Nephron progenitor cell (in vitro differentiated cells): ENCODE measurements at regions not wholly inside any gene's neighbourhood (a gene's known extent, or its start where the extent isn't known, plus 50 kb on each side); places are given as distances from the start of the nearest gene placed in this dataset.

ENCODE experiments used
- DNase-seq: peaks from one replicate; pipeline ENCODE4 v3.0.0; 2021
- H3K27ac Mint-ChIP-seq: 2 replicates; pipeline ENCODE4 v1.8.0; 2021; ENCODE audit warnings: mild to moderate bottlenecking, moderate library complexity, mixed read lengths
- H3K27me3 Mint-ChIP-seq: 2 replicates; pipeline ENCODE4 v1.8.0; 2021; ENCODE audit warnings: mild to moderate bottlenecking, low read depth, mixed read lengths; ENCODE audit not compliant: poor library complexity
- H3K36me3 Mint-ChIP-seq: 2 replicates; pipeline ENCODE4 v1.8.0; 2021; ENCODE audit warnings: low read depth, mixed read lengths
- H3K4me1 Mint-ChIP-seq: 2 replicates; pipeline ENCODE4 v1.8.0; 2021; ENCODE audit warnings: mixed read lengths
- H3K4me3 Mint-ChIP-seq: 2 replicates; pipeline ENCODE4 v1.8.0; 2021; ENCODE audit warnings: mild to moderate bottlenecking, moderate library complexity, mixed read lengths
- H3K9me3 Mint-ChIP-seq: 2 replicates; pipeline ENCODE4 v1.8.0; 2021; ENCODE audit warnings: mild to moderate bottlenecking, moderate library complexity, mixed read lengths
- TF ChIP-seq, protein P1 (sequence below): fragments of 200-600 bp; sonication (generic); IDR thresholded peaks from 2 replicates; pipeline ENCODE4 v1.5.0; 2021; ENCODE audit warnings: antibody characterized with exemption

- Mint-ChIP-seq H3K36me3 (no peaks in the 10 kb centered on the region), H3K27me3 (no peaks in the 10 kb centered on the region), H3K4me3 (no peak overlapping the region), H3K9me3 (no peaks in the 10 kb centered on the region), H3K27ac (no peak overlapping the region), H3K4me1 (peaks cover 5% of the 10 kb centered on the region)
- TF ChIP-seq, protein P1, sequence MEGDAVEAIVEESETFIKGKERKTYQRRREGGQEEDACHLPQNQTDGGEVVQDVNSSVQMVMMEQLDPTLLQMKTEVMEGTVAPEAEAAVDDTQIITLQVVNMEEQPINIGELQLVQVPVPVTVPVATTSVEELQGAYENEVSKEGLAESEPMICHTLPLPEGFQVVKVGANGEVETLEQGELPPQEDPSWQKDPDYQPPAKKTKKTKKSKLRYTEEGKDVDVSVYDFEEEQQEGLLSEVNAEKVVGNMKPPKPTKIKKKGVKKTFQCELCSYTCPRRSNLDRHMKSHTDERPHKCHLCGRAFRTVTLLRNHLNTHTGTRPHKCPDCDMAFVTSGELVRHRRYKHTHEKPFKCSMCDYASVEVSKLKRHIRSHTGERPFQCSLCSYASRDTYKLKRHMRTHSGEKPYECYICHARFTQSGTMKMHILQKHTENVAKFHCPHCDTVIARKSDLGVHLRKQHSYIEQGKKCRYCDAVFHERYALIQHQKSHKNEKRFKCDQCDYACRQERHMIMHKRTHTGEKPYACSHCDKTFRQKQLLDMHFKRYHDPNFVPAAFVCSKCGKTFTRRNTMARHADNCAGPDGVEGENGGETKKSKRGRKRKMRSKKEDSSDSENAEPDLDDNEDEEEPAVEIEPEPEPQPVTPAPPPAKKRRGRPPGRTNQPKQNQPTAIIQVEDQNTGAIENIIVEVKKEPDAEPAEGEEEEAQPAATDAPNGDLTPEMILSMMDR = no peak
- no peak for DNase-seq
Measured at GRCh38 chr4:157590679-157591078, 370.2 kb downstream of the GRIA2 start.

DNA sequence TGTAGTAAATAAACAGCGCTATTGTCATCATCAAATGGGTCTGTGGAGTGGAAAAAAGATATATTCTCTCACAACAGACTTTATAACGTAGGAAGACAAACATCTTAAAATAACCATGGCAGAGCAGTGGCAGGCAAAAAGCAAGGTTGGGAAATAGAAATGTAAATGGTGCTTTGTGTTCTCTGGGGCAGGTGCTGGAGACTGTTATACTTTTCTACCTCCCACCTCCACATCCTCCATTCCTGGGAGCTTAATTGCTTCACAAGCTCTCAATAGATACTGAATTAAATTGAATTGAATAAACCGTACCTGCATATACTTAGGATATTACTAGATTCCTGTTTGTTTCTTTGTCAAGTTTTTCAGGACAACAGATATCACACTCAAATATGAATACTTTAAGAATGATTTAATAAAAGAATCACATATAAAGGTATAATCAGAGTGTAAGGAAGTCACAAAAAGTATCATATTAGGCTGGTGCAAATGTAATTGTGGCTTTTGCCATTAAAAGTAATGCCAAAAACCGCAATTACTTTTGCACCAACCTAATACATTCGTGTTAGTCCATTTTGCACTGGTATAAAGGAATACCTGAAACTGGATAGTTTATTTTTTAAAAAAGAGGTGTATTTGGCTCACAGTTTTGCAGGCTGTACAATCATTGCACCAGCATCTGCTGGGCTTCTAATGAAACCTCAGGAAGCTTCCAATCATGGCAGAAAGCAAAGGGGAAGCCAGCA, 367.3 kb downstream of the GRIA2 start:
- Mint-ChIP-seq H3K4me3 (no peak overlapping the region), H3K9me3 (peaks cover 1% of the 10 kb centered on the region), H3K4me1 (no peaks in the 10 kb centered on the region), H3K27me3 (no peaks in the 10 kb centered on the region), H3K27ac (no peak overlapping the region), H3K36me3 (no peaks in the 10 kb centered on the region)
- TF ChIP-seq, protein P1 = no peak
- DNase-seq = no peak

GRCh38 chr4:157582141-157582540, 361.6 kb downstream of the GRIA2 start:
- Mint-ChIP-seq H3K4me3 (no peak overlapping the region), H3K9me3 (peaks cover 6% of the 10 kb centered on the region), H3K36me3 (no peaks in the 10 kb centered on the region), H3K27ac (no peak overlapping the region), H3K27me3 (no peaks in the 10 kb centered on the region), H3K4me1 (no peaks in the 10 kb centered on the region)
- DNase-seq = no peak
- TF ChIP-seq, protein P1 = no peak

DNA sequence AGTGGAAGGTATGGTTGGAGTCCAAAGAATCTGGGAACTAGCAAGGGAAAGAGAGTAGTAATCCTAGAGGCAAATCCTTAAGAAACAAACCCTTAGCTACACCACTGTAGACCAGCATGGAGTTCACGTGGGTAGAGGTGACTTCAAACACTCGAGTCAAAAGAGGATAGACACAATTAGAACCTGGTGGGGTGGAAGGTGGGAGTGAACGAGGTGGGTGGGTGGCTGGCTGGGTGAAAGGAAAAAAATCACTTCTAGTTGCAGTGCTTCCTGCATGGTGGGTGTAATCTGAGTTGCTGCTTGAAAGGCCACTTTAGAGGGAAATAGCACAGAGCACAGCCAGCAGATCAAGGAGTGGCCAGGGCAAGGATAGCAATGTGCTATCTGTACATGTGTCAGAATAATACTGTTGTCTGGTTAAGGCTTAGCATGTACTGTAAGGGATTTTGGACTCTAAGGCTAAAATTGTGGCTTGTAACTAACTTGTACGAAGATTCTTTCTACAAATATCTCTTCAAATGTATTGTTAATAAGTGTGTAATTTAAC, 356.2 kb downstream of the GRIA2 start:
- Mint-ChIP-seq H3K36me3 (no peaks in the 10 kb centered on the region), H3K9me3 (no peaks in the 10 kb centered on the region), H3K27ac (peak overlapping the region; percentile 60), H3K27me3 (no peaks in the 10 kb centered on the region), H3K4me1 (peaks cover 7% of the 10 kb centered on the region), H3K4me3 (no peak overlapping the region)
- no peak for DNase-seq
- TF ChIP-seq, protein P1 = no peak

- TF ChIP-seq, protein P1 = no peak
- Mint-ChIP-seq H3K27ac (no peak overlapping the region), H3K9me3 (no peaks in the 10 kb centered on the region), H3K36me3 (no peaks in the 10 kb centered on the region), H3K27me3 (no peaks in the 10 kb centered on the region), H3K4me1 (peaks cover 7% of the 10 kb centered on the region), H3K4me3 (no peak overlapping the region)
- no peak for DNase-seq
Measured at GRCh38 chr4:157575339-157575738, 354.8 kb downstream of the GRIA2 start.

DNA sequence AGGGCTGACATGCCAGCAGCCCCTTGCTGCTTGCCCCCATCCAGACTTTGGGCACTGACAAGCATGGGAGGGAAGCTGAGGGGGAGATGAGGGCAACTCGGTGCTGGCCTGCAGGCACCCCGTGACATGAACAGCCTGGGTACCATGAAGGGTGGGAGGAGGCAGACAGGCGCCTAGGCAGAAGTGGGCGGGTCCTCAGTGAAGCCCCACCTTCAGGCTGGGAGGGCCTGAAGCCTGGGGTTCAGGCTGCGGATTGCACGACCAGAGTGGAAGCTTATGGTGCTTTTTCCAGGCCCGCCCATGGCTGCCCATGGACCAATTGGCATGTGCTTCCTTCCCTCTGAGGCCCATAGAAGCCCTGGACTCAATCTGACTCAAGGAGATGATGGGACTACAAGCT, 354.1 kb downstream of the GRIA2 start:
- peak; percentile 10 for DNase-seq
- no peaks in the 10 kb centered on the region for H3K9me3 Mint-ChIP-seq
- H3K36me3 Mint-ChIP-seq = no peaks in the 10 kb centered on the region
- H3K4me3 Mint-ChIP-seq = no peak overlapping the region
- H3K27ac Mint-ChIP-seq = no peak overlapping the region
- no peaks in the 10 kb centered on the region for H3K27me3 Mint-ChIP-seq
- H3K4me1 Mint-ChIP-seq = peaks cover 7% of the 10 kb centered on the region
- TF ChIP-seq, protein P1 = no peak
